Colonic mucosa (tissue), 4 donors: ENCODE measurements at regions not wholly inside any gene's neighbourhood (a gene's known extent, or its start where the extent isn't known, plus 50 kb on each side); places are given as distances from the start of the nearest gene placed in this dataset.

Source experiments
- DNase-seq: peaks from one replicate; pipeline ENCODE4 v3.0.0-alpha.2; 2020
- H3K27ac ChIP-seq: fragments of 200-600 bp; one replicate; pipeline ENCODE4 v1.8.0; 2021
- H3K27me3 ChIP-seq: fragments of 200-600 bp; one replicate; pipeline ENCODE4 v1.8.0; 2021
- H3K36me3 ChIP-seq: fragments of 200-600 bp; one replicate; pipeline ENCODE4 v1.8.0; 2021
- H3K4me1 ChIP-seq: fragments of 200-600 bp; one replicate; pipeline ENCODE4 v1.8.0; 2021; ENCODE audit warnings: mild to moderate bottlenecking
- H3K4me3 ChIP-seq: fragments of 200-600 bp; one replicate; pipeline ENCODE4 v1.8.0; 2021
- H3K9ac ChIP-seq, 2 donors: one replicate each; pipeline ENCODE4 v1.7.0; 2013; ENCODE audit warnings: control low read depth in 2 of 2, low read depth in 2 of 2, low read length in 2 of 2
- H3K9me3 ChIP-seq: fragments of 200-600 bp; one replicate; pipeline ENCODE4 v1.8.0; 2021
- intact Hi-C: fragments of 100-400 bp; cut with DNase I; formaldehyde crosslinking; loops from one replicate; pipeline ENCODE4 v1.14.1; 2022
- TF ChIP-seq, protein P1 (sequence below): fragments of 200-600 bp; IDR thresholded peaks from one replicate; pipeline ENCODE4 v1.8.0; 2022; ENCODE audit warnings: antibody characterized with exemption, mild to moderate bottlenecking
- donor health status: healthy.
- donor health status: DM: no; HTN: no; CAD: no.
- donor health status: DM: no; HTN: no; CAD: no.

DNA sequence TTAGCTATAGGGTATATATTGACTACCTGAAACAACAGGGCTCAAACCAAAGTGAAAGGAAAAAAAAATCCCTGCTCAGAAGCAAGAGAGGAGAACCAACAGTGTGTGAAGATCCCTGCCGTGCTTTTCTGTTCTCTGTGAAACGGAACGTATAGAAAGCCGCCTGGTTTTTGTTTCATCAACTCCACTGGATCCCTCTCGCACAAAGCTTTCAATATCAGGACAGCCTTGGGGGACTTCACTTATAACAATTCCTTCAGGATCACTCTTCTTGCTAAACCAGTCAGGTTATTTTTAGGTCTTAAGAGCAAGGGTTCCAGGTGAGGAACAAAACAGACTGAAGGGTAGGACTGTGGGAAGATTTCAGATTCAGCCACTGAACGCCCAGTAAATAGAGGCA, 151.1 kb upstream of the CACNA2D1 start:
- Histone ChIP-seq H3K4me1 (no peaks in the 10 kb centered on the region), H3K36me3 (no peaks in the 10 kb centered on the region), H3K4me3 (no peak overlapping the region), H3K27me3 (no peaks in the 10 kb centered on the region), H3K9me3 (no peaks in the 10 kb centered on the region), H3K9ac (no peak overlapping the region), H3K27ac (no peak overlapping the region)
- DNase-seq = no peak
- TF ChIP-seq, protein P1, sequence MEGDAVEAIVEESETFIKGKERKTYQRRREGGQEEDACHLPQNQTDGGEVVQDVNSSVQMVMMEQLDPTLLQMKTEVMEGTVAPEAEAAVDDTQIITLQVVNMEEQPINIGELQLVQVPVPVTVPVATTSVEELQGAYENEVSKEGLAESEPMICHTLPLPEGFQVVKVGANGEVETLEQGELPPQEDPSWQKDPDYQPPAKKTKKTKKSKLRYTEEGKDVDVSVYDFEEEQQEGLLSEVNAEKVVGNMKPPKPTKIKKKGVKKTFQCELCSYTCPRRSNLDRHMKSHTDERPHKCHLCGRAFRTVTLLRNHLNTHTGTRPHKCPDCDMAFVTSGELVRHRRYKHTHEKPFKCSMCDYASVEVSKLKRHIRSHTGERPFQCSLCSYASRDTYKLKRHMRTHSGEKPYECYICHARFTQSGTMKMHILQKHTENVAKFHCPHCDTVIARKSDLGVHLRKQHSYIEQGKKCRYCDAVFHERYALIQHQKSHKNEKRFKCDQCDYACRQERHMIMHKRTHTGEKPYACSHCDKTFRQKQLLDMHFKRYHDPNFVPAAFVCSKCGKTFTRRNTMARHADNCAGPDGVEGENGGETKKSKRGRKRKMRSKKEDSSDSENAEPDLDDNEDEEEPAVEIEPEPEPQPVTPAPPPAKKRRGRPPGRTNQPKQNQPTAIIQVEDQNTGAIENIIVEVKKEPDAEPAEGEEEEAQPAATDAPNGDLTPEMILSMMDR = no peak
- intact Hi-C loops = no loop called here

DNA sequence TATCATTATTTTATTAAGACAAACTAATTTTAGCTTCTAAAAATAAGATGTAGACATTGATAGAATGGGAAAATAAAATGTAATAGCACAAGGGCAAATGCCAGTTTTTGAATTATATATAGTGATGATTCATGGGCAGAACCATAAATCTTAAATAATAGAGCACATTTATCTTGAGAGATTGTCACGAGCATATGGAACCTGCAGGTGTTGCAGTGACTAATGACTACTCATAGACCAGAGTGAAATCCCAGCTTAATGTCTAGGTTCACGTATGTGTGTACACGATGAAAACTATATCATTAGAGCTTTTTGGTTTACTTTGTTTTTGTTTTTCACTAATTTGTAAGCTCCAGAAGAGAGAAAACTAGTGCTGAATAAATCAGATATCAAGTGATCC, 150.2 kb upstream of the CACNA2D1 start:
- H3K36me3 ChIP-seq = no peaks in the 10 kb centered on the region
- no peak overlapping the region for H3K4me3 ChIP-seq
- no peaks in the 10 kb centered on the region for H3K9me3 ChIP-seq
- H3K9ac ChIP-seq = no peak overlapping the region
- H3K4me1 ChIP-seq = no peaks in the 10 kb centered on the region
- intact Hi-C loops = no loop called here
- no peak for DNase-seq
- no peak overlapping the region for H3K27ac ChIP-seq
- H3K27me3 ChIP-seq = no peaks in the 10 kb centered on the region
- TF ChIP-seq, protein P1 = no peak

- no peak for DNase-seq
- intact Hi-C loops = no loop called here
- TF ChIP-seq, protein P1 = no peak
- Histone ChIP-seq H3K36me3 (no peaks in the 10 kb centered on the region), H3K9me3 (no peaks in the 10 kb centered on the region), H3K4me1 (no peaks in the 10 kb centered on the region), H3K4me3 (no peak overlapping the region), H3K27ac (no peak overlapping the region), H3K27me3 (no peaks in the 10 kb centered on the region), H3K9ac (no peak overlapping the region)
Observed at GRCh38 chr7:82592416-82592815, 148.8 kb upstream of the CACNA2D1 start.

DNA sequence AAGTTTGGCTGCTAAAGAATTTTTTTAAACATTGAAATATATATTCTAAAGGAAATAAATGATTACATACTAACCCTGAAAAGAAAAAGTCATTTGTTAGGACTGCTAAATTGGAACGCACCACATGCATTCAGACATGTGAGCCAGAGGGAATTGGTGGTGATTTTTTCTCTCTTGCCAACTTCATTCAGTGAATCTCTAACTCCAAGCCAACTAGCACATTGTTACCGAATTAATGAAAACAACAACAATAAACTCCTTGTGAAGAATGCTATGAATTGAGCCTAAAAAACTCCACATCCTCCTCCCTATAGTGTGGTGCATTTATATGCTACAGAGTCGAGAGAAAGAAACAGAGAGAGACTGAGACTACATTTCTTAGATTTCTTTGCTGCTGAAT, 135.5 kb upstream of the CACNA2D1 start:
- intact Hi-C loops = loop anchor here (10.0 kb wide), 3 partner anchors 146 to 1094 kb away; no protein-coding TSS in a partner anchor
- TF ChIP-seq, protein P1 = no peak

DNA sequence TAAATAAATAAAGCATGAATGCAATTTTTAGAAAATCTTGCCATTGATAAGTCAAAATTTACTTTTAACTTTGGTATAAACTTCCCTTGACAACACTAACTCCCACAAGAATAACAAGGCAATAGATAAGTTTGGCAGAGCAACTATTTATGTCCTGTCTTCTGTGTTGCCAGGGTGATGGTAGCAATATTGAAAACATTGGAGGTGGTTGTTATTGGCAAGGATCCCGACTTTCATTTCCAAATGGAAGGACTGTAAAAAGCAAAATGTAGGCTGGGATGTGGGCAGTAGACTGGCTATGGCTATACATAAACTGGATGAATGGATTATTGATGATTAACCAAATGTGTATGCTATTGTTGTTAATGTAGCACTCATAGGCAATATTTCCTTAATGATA, 134.9 kb upstream of the CACNA2D1 start:
- no peak overlapping the region for H3K27ac ChIP-seq
- no peak overlapping the region for H3K9ac ChIP-seq
- TF ChIP-seq, protein P1 = no peak
- H3K27me3 ChIP-seq = no peaks in the 10 kb centered on the region
- no peak for DNase-seq
- no peaks in the 10 kb centered on the region for H3K36me3 ChIP-seq
- intact Hi-C loops = loop anchor here (10.0 kb wide), 3 partner anchors 146 to 1094 kb away; no protein-coding TSS in a partner anchor
- no peaks in the 10 kb centered on the region for H3K9me3 ChIP-seq
- no peaks in the 10 kb centered on the region for H3K4me1 ChIP-seq
- H3K4me3 ChIP-seq = no peak overlapping the region

More for the DNA sequence above, 135.5 kb upstream of the CACNA2D1 start:
- no peaks in the 10 kb centered on the region for H3K4me1 ChIP-seq
- no peak overlapping the region for H3K9ac ChIP-seq
- H3K36me3 ChIP-seq = no peaks in the 10 kb centered on the region
- H3K27ac ChIP-seq = no peak overlapping the region
- H3K27me3 ChIP-seq = no peaks in the 10 kb centered on the region
- no peaks in the 10 kb centered on the region for H3K9me3 ChIP-seq
- no peak overlapping the region for H3K4me3 ChIP-seq
- DNase-seq = no peak
